Motor neuron (in vitro differentiated cells): ENCODE measurements at regions not wholly inside any gene's neighbourhood (a gene's known extent, or its start where the extent isn't known, plus 50 kb on each side); places are given as distances from the start of the nearest gene placed in this dataset.

Experiments used
- ATAC-seq, 8 experiments: fragments of 200-7000 bp; cut with Tn5 transposase; replicated peaks in 6 of 8; 2 replicates each; pipeline ENCODE4 v1.8.0; 2021; ENCODE audit warnings: mild to moderate bottlenecking in 8 of 8, moderate library complexity in 8 of 8
- H3K27ac ChIP-seq, 2 donors: fragments of 250-450 bp; sonication (Bioruptor Pico); 2 replicates each; pipeline ENCODE4 v1.9.0; 2021; ENCODE audit warnings: antibody characterized with exemption in 2 of 2, mild to moderate bottlenecking in 2 of 2, moderate library complexity in 1 of 2
- H3K4me1 ChIP-seq, 2 donors: fragments of 250-450 bp; sonication (Bioruptor Pico); replicated peaks in 1 of 2; 2 replicates each; pipeline ENCODE4 v1.6.1; 2021; ENCODE audit warnings: antibody characterized with exemption in 2 of 2, mild to moderate bottlenecking in 2 of 2, moderate library complexity in 1 of 2
- H3K4me3 ChIP-seq, 5 donors: fragments of 250-450 bp; sonication (Bioruptor Pico); 2 replicates each; pipeline ENCODE4 v1.9.0; 2021; ENCODE audit warnings: antibody characterized with exemption in 5 of 5, mild to moderate bottlenecking in 5 of 5, moderate library complexity in 4 of 5
- WGBS, 10 experiments: fragments of 450-650 bp; shearing (Covaris generic); methylation state at CpG; one replicate each; pipeline ENCODE4 v1.0.0; 2022; 5-methylcytosine and 5-hydroxymethylcytosine counted together
- in situ Hi-C, 9 experiments: fragments of 400-800 bp; cut with MboI; loops; one replicate each; pipeline ENCODE4 v1.15.0; 2021; ENCODE audit warnings: low sequenced_read_pairs in 9 of 9, low pct_unique_long_range_greater_than_20kb in 2 of 9; ENCODE audit not compliant: unreplicated experiment in 9 of 9

GRCh38 chr4:135236048-135236447, 1034.5 kb upstream of the PABPC4L start:
- Histone ChIP-seq H3K27ac (no peak overlapping the region), H3K4me1 (no peaks in the 10 kb centered on the region), H3K4me3 (no peak overlapping the region)
- no peak for ATAC-seq
- in situ Hi-C loops, result no loop called here
- WGBS, 10 experiments, result 0 to 100% (median 67%) methylated on average over 1 of the region's 1 CpG; no CpG with 5 or more reads in 3 of the 10 experiments

- no peak for ATAC-seq
- in situ Hi-C loops, result no loop called here
- WGBS, 10 experiments, result 0 to 100% (median 60%) methylated on average over 1 of the region's 1 CpG; no CpG with 5 or more reads in 1 of the 10 experiments
Observed at GRCh38 chr4:135227842-135228241, 1026.3 kb upstream of the PABPC4L start.

GRCh38 chr4:135225551-135225950, 1024.0 kb upstream of the PABPC4L start:
- WGBS, 10 experiments, result 0 to 92% (median 80%) methylated on average over 1 to 3 of the region's 3 CpGs
- in situ Hi-C loops, result no loop called here
- no peak overlapping the region for H3K4me3 ChIP-seq
- ATAC-seq, result no peak
- no peak overlapping the region for H3K27ac ChIP-seq
- H3K4me1 ChIP-seq, result no peaks in the 10 kb centered on the region

More at GRCh38 chr4:135227842-135228241, 1026.3 kb upstream of the PABPC4L start:
- Histone ChIP-seq H3K4me3 (no peak overlapping the region), H3K4me1 (no peaks in the 10 kb centered on the region), H3K27ac (no peak overlapping the region)

GRCh38 chr4:135210341-135210740, 1008.8 kb upstream of the PABPC4L start:
- Histone ChIP-seq H3K4me1 (peaks cover 0 to 3% of the 10 kb centered on the region in 2 donors), H3K27ac (no peak overlapping the region), H3K4me3 (no peak overlapping the region)
- 11 to 96% (median 72%) methylated on average over 3 to 5 of the region's 5 CpGs for WGBS, 10 experiments
- in situ Hi-C loops, result no loop called here
- no peak for ATAC-seq

GRCh38 chr4:135207531-135207930, 1005.9 kb upstream of the PABPC4L start:
- Histone ChIP-seq H3K4me1 (no peaks in the 10 kb centered on the region), H3K4me3 (no peak overlapping the region), H3K27ac (no peak overlapping the region)
- no peak for ATAC-seq
- in situ Hi-C loops, result no loop called here

- no peak overlapping the region for H3K27ac ChIP-seq
- no peak overlapping the region for H3K4me3 ChIP-seq
- 5 to 100% (median 89%) methylated on average over 1 to 3 of the region's 3 CpGs; no CpG with 5 or more reads in 3 of the 10 experiments for WGBS, 10 experiments
- H3K4me1 ChIP-seq, result no peaks in the 10 kb centered on the region
- in situ Hi-C loops, result no loop called here
- no peak for ATAC-seq
Observed at GRCh38 chr4:135204311-135204710, 1002.7 kb upstream of the PABPC4L start.

GRCh38 chr4:135201081-135201480, 999.5 kb upstream of the PABPC4L start:
- in situ Hi-C loops, result no loop called here
- H3K4me1 ChIP-seq, result no peaks in the 10 kb centered on the region
- H3K4me3 ChIP-seq, result no peak overlapping the region
- ATAC-seq, result no peak
- H3K27ac ChIP-seq, result no peak overlapping the region
- WGBS, 10 experiments, result 0 to 100% (median 75%) methylated on average over 3 to 5 of the region's 5 CpGs; no CpG with 5 or more reads in 1 of the 10 experiments

- H3K27ac ChIP-seq, result no peak overlapping the region
- H3K4me1 ChIP-seq, result no peaks in the 10 kb centered on the region
- no peak overlapping the region for H3K4me3 ChIP-seq
- 0 to 50% (median 19%) methylated on average over 1 of the region's 1 CpG; no CpG with 5 or more reads in 4 of the 10 experiments for WGBS, 10 experiments
- no peak for ATAC-seq
- in situ Hi-C loops, result no loop called here
Observed at GRCh38 chr4:135197641-135198040, 996.1 kb upstream of the PABPC4L start.

- ATAC-seq, result no peak
- in situ Hi-C loops, result no loop called here
- no peak overlapping the region for H3K27ac ChIP-seq
- H3K4me3 ChIP-seq, result no peak overlapping the region
- 71% methylated on average over 1 of the region's 1 CpG; no CpG with 5 or more reads in 9 of the 10 experiments for WGBS, 10 experiments
- no peaks in the 10 kb centered on the region for H3K4me1 ChIP-seq
Observed at GRCh38 chr4:135194477-135194876, 992.9 kb upstream of the PABPC4L start.

GRCh38 chr4:135192751-135193535, 991.4 kb upstream of the PABPC4L start:
- WGBS, 10 experiments, result 0 to 100% (median 87%) methylated on average over 1 to 2 of the region's 2 CpGs
- in situ Hi-C loops, result no loop called here
- Histone ChIP-seq H3K4me3 (no peak overlapping the region), H3K27ac (no peak overlapping the region), H3K4me1 (no peaks in the 10 kb centered on the region)
- ATAC-seq, result no peak

GRCh38 chr4:135191596-135191995, 990.0 kb upstream of the PABPC4L start:
- H3K4me3 ChIP-seq, result no peak overlapping the region
- no peak for ATAC-seq
- in situ Hi-C loops, result no loop called here
- H3K4me1 ChIP-seq, result no peaks in the 10 kb centered on the region
- 0 to 90% (median 67%) methylated on average over 1 of the region's 1 CpG; no CpG with 5 or more reads in 3 of the 10 experiments for WGBS, 10 experiments
- H3K27ac ChIP-seq, result no peak overlapping the region

- Histone ChIP-seq H3K4me1 (no peaks in the 10 kb centered on the region), H3K4me3 (no peak overlapping the region), H3K27ac (no peak overlapping the region)
- WGBS, 10 experiments, result 0 to 100% (median 17%) methylated on average over 1 to 3 of the region's 3 CpGs; no CpG with 5 or more reads in 1 of the 10 experiments
- in situ Hi-C loops, result no loop called here
- ATAC-seq, result peak in 5 of 8 experiments; percentile 53 to 74 (median 70)
Observed at GRCh38 chr4:135186002-135186401, 984.4 kb upstream of the PABPC4L start.

- ATAC-seq, result no peak
- 20 to 66% (median 54%) methylated on average over 1 to 3 of the region's 4 CpGs; no CpG with 5 or more reads in 6 of the 10 experiments for WGBS, 10 experiments
- in situ Hi-C loops, result no loop called here
- Histone ChIP-seq H3K4me1 (no peaks in the 10 kb centered on the region), H3K4me3 (no peak overlapping the region), H3K27ac (no peak overlapping the region)
Observed at GRCh38 chr4:135185256-135185655, 983.7 kb upstream of the PABPC4L start.

- no peaks in the 10 kb centered on the region for H3K4me1 ChIP-seq
- H3K27ac ChIP-seq, result no peak overlapping the region
- in situ Hi-C loops, result no loop called here
- 0 to 100% (median 76%) methylated on average over 2 to 5 of the region's 6 CpGs; no CpG with 5 or more reads in 3 of the 10 experiments for WGBS, 10 experiments
- no peak for ATAC-seq
- H3K4me3 ChIP-seq, result no peak overlapping the region
Observed at GRCh38 chr4:135184715-135185114, 983.1 kb upstream of the PABPC4L start.
